ENCODE measurements at regions not wholly inside any gene's neighbourhood (a gene's known extent, or its start where the extent isn't known, plus 50 kb on each side); places are given as distances from the start of the nearest gene placed in this dataset.

GRCh38 chr18:73315381-73315780 is 447.6 kb upstream of the NETO1 start:
- DNase-seq (ENCODE audit: low spot score): no peak

GRCh38 chr18:73313476-73313875 is 445.7 kb upstream of the NETO1 start:
- no peak for DNase-seq (ENCODE audit: low spot score)

- DNase-seq (ENCODE audit: low spot score): no peak
Observed at GRCh38 chr18:73296686-73297085, 428.9 kb upstream of the NETO1 start.

- no peak for DNase-seq (ENCODE audit: low spot score)
Observed at GRCh38 chr18:73292156-73292555, 424.4 kb upstream of the NETO1 start.

GRCh38 chr18:73288813-73289212 is 421.0 kb upstream of the NETO1 start:
- DNase-seq (ENCODE audit: low spot score): no peak

- no peak for DNase-seq (ENCODE audit: low spot score)
Observed at GRCh38 chr18:73286584-73286983, 418.8 kb upstream of the NETO1 start.

GRCh38 chr18:73283788-73284187 is 416.0 kb upstream of the NETO1 start:
- no peak for DNase-seq (ENCODE audit: low spot score)

- DNase-seq (ENCODE audit: low spot score): no peak
Observed at GRCh38 chr18:73283032-73283431, 415.2 kb upstream of the NETO1 start.

- no peak for DNase-seq (ENCODE audit: low spot score)
Observed at GRCh38 chr18:73279498-73279897, 411.7 kb upstream of the NETO1 start.

- DNase-seq (ENCODE audit: low spot score): no peak
Observed at GRCh38 chr18:73274812-73275621, 407.2 kb upstream of the NETO1 start.

- DNase-seq (ENCODE audit: low spot score): no peak
Observed at GRCh38 chr18:73270920-73271634, 403.3 kb upstream of the NETO1 start.

GRCh38 chr18:73264562-73264921 is 396.8 kb upstream of the NETO1 start:
- no peak for DNase-seq (ENCODE audit: low spot score)

GRCh38 chr18:73261923-73262322 is 394.1 kb upstream of the NETO1 start:
- no peak for DNase-seq (ENCODE audit: low spot score)

GRCh38 chr18:73261243-73261642 is 393.5 kb upstream of the NETO1 start:
- DNase-seq (ENCODE audit: low spot score): no peak

GRCh38 chr18:73258375-73259087 is 390.7 kb upstream of the NETO1 start:
- DNase-seq (ENCODE audit: low spot score): no peak

- no peak for DNase-seq (ENCODE audit: low spot score)
Observed at GRCh38 chr18:73254564-73254963, 386.8 kb upstream of the NETO1 start.

- DNase-seq (ENCODE audit: low spot score): no peak
Observed at GRCh38 chr18:73249030-73249429, 381.2 kb upstream of the NETO1 start.

GRCh38 chr18:73246763-73247162 is 379.0 kb upstream of the NETO1 start:
- DNase-seq (ENCODE audit: low spot score): no peak

GRCh38 chr18:73245345-73245744 is 377.6 kb upstream of the NETO1 start:
- no peak for DNase-seq (ENCODE audit: low spot score)

- DNase-seq (ENCODE audit: low spot score): no peak
Observed at GRCh38 chr18:73244401-73244800, 376.6 kb upstream of the NETO1 start.

GRCh38 chr18:73240899-73241298 is 373.1 kb upstream of the NETO1 start:
- no peak for DNase-seq (ENCODE audit: low spot score)

GRCh38 chr18:73235921-73236320 is 368.1 kb upstream of the NETO1 start:
- DNase-seq (ENCODE audit: low spot score): no peak

- DNase-seq (ENCODE audit: low spot score): no peak
Observed at GRCh38 chr18:73235491-73235890, 367.7 kb upstream of the NETO1 start.
